B cell (primary cell): ENCODE measurements at regions not wholly inside any gene's neighbourhood (a gene's known extent, or its start where the extent isn't known, plus 50 kb on each side); places are given as distances from the start of the nearest gene placed in this dataset.

Experiments used
- CTCF ChIP-seq: fragments of 200-600 bp; IDR thresholded peaks from one replicate; pipeline ENCODE4 v1.8.0; 2022; ENCODE audit warnings: antibody characterized with exemption, mild to moderate bottlenecking
- EZH2 ChIP-seq: IDR thresholded peaks from 2 replicates; pipeline ENCODE4 v1.6.1; 2012; ENCODE audit warnings: borderline replicate concordance, low read depth, mild to moderate bottlenecking, moderate library complexity, low read length; ENCODE audit not compliant: insufficient read depth, poor library complexity, severe bottlenecking

GRCh38 chr1:38615680-38616079, 243.9 kb downstream of the RRAGC start:
- TF ChIP-seq CTCF (no peak), EZH2 (no peak)
